ENCODE measurements at regions not wholly inside any gene's neighbourhood (a gene's known extent, or its start where the extent isn't known, plus 50 kb on each side); places are given as distances from the start of the nearest gene placed in this dataset.

DNA sequence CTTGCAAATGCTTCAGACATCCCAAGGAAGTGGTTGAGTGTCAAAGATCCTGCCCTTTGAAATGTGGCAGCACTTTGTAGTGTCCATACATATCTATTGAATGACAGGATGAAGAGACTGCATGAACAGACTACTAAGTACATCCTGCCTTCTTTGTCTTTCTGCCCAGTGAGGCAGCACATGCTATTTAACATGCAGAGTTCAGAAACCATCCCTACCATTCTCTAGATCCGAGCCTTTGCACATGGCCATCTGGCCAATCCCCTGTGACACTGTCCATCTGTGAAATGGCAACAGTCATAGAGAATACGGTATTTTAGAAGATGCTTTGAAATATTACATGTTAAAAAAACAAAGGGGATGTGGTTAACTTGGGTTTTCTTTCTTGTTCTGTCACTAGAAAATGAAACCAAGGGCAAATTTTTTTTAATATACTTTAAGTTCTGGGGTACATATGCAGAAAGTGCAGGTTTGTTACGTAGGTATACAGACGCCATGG lies 519.6 kb downstream of the NTRK3 start:
- no peak for DNase-seq (ENCODE audit: low read depth, low spot score)
- H3K36me3 ChIP-seq (ENCODE audit: control insufficient read depth, insufficient read depth, low read length), result no peaks in the 10 kb centered on the region
- 0 out of 2 replicates have a peak, but pooled peaks cover 1% of the 10 kb centered on the region for H3K4me1 ChIP-seq (ENCODE audit: control insufficient read depth, insufficient read depth, low read length)
- WGBS (ENCODE audit: insufficient coverage, insufficient read length), result no CpG with 5 or more reads among the region's 4 CpGs
- no peak overlapping the region for H3K27ac ChIP-seq (ENCODE audit: low read length)
- H3K27me3 ChIP-seq (ENCODE audit: control insufficient read depth, insufficient read depth, low read length), result no peaks in the 10 kb centered on the region
- no peaks in the 10 kb centered on the region for H3K9me3 ChIP-seq (ENCODE audit: control insufficient read depth, insufficient read depth, low read length)
- H3K4me3 ChIP-seq (ENCODE audit: low read length), result no peak overlapping the region

DNA sequence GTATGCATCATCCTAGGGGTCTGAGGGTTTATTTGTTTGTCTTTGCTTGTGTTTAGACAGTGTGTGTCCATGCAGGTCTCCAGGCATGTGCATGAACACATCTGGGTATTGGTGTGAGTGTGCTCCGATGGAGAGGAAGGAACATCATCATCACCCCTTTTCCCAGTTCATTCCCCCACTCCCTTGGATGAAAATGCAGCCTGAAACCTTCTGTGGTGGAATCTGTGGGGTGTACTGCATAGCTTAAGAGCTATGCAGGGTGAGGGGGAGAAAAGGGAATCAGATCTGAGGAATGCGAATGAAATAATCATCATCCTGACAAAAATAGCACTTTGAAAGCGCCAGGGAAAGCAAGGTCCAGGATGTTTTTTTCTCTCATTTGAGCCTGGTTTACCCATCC lies 520.1 kb downstream of the NTRK3 start:
- H3K4me3 ChIP-seq (ENCODE audit: low read length), result no peak overlapping the region
- H3K9me3 ChIP-seq (ENCODE audit: control insufficient read depth, insufficient read depth, low read length), result no peaks in the 10 kb centered on the region
- no peak overlapping the region for H3K27ac ChIP-seq (ENCODE audit: low read length)
- H3K27me3 ChIP-seq (ENCODE audit: control insufficient read depth, insufficient read depth, low read length), result no peaks in the 10 kb centered on the region
- H3K36me3 ChIP-seq (ENCODE audit: control insufficient read depth, insufficient read depth, low read length), result no peaks in the 10 kb centered on the region
- DNase-seq (ENCODE audit: low read depth, low spot score), result no peak
- WGBS (ENCODE audit: insufficient coverage, insufficient read length), result no CpG with 5 or more reads among the region's 3 CpGs
- 0 out of 2 replicates have a peak, but pooled peaks cover 1% of the 10 kb centered on the region for H3K4me1 ChIP-seq (ENCODE audit: control insufficient read depth, insufficient read depth, low read length)

DNA sequence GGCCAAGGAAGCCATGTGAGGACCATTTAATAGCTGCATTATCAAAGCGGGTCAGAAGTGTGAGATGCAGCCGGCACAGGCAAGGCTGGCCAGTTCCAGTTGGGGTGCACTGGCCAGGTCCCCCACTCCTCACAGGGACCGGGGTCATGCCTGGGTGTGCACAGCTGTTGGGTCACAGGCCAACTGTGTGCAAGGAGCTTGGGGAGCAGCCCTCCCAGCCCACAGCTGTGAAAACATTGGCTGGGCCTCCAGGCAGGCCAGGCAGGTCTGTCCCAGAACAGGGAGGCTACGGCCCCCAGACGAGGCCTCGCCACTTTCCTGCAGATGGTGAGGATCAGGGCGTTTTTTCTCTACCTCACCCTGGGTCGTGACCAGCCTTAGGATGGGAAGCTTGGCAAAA lies 521.0 kb downstream of the NTRK3 start:
- Histone ChIP-seq H3K27ac (ENCODE audit: low read length) (no peak overlapping the region), H3K9me3 (ENCODE audit: control insufficient read depth, insufficient read depth, low read length) (no peaks in the 10 kb centered on the region), H3K36me3 (ENCODE audit: control insufficient read depth, insufficient read depth, low read length) (no peaks in the 10 kb centered on the region), H3K4me3 (ENCODE audit: low read length) (no peak overlapping the region), H3K4me1 (ENCODE audit: control insufficient read depth, insufficient read depth, low read length) (0 out of 2 replicates have a peak, but pooled peaks cover 1% of the 10 kb centered on the region), H3K27me3 (ENCODE audit: control insufficient read depth, insufficient read depth, low read length) (no peaks in the 10 kb centered on the region)
- no peak for DNase-seq (ENCODE audit: low read depth, low spot score)
- no CpG with 5 or more reads among the region's 8 CpGs for WGBS (ENCODE audit: insufficient coverage, insufficient read length)

DNA sequence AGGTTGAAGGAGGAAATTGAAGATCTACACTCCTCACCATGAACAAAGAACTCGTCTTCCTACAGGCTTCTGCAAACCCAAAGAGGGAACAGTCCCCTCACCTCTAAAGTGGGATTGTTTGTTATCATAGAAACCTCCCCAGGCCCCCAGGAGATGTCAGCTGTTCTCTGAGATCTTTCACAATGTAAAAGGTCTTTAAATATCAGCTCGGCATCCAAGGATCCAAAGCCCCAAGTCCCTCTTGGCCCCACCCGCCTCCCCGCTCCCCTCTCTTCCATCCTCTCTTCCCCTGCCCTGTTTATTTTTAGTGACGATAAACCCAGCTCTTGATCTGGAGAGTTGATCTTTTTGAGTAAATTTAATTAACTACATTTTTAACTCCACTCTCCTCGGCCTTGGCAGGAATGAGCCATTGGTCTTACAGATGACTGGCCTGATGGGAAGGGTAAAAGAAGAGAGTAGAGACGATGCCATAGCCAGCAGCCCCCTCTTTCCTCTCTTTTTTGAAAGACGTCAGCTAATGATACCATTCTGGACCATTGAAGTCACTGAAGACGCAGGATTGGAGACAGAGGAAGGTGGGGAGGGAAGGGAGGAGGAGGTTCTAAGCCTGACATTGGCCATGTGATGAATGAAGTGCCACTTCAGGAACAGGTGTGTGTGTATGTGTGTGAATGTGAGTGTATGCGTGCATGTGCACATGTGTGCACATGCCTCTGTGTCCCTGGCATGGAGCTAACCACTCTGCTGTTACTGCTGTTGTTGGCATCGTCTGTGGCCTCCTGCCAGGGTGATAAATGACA lies 521.8 kb downstream of the NTRK3 start:
- Histone ChIP-seq H3K4me1 (ENCODE audit: control insufficient read depth, insufficient read depth, low read length) (0 out of 2 replicates have a peak, but pooled peaks cover 1% of the 10 kb centered on the region), H3K36me3 (ENCODE audit: control insufficient read depth, insufficient read depth, low read length) (no peaks in the 10 kb centered on the region), H3K4me3 (ENCODE audit: low read length) (no peak overlapping the region), H3K9me3 (ENCODE audit: control insufficient read depth, insufficient read depth, low read length) (no peaks in the 10 kb centered on the region), H3K27me3 (ENCODE audit: control insufficient read depth, insufficient read depth, low read length) (no peaks in the 10 kb centered on the region), H3K27ac (ENCODE audit: low read length) (no peak overlapping the region)
- DNase-seq (ENCODE audit: low read depth, low spot score), result no peak
- no CpG with 5 or more reads among the region's 11 CpGs for WGBS (ENCODE audit: insufficient coverage, insufficient read length)

DNA sequence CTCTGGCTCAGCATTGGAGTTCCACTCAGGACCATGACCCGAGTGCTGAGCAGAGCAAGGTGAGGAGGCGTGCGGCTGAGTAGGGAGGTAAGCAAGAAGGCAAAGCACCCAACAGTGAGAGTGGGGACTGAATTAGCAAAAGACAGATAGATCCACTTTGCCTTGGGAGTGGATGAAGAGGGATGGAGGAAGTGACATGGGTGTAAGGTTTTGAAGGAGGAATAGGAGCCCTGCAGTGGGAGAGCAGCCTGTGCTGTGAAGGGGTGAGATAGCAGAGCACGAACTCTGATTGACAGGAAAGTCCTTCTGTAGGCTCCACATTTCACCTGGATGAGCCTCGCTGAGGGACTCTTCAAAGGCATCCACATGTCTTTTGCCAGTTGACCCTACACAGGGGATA lies 522.6 kb downstream of the NTRK3 start:
- Histone ChIP-seq H3K27ac (ENCODE audit: low read length) (no peak overlapping the region), H3K36me3 (ENCODE audit: control insufficient read depth, insufficient read depth, low read length) (no peaks in the 10 kb centered on the region), H3K9me3 (ENCODE audit: control insufficient read depth, insufficient read depth, low read length) (no peaks in the 10 kb centered on the region), H3K4me1 (ENCODE audit: control insufficient read depth, insufficient read depth, low read length) (0 out of 2 replicates have a peak, but pooled peaks cover 1% of the 10 kb centered on the region), H3K4me3 (ENCODE audit: low read length) (no peak overlapping the region), H3K27me3 (ENCODE audit: control insufficient read depth, insufficient read depth, low read length) (no peaks in the 10 kb centered on the region)
- no CpG with 5 or more reads among the region's 5 CpGs for WGBS (ENCODE audit: insufficient coverage, insufficient read length)
- DNase-seq (ENCODE audit: low read depth, low spot score), result no peak

DNA sequence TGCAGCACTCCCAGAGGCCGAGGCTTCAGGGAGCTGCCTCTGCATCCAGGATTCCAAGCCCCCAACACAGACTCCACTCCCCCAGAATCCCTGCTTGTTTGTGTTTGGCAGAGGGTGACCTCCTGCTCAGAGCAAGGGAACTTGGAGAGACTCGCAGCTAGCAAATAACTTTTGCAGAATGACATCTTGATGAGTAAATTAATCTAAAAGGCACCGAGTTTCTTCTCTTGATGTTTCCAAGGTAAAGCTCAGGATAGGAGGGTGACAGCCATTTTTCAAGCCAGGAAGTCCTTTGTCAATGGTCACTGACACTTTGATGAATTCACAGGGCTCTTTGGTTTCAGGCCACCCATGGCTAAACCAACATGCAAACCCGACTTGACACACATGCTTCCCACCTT lies 523.0 kb downstream of the NTRK3 start:
- H3K36me3 ChIP-seq (ENCODE audit: control insufficient read depth, insufficient read depth, low read length), result no peaks in the 10 kb centered on the region
- no peaks in the 10 kb centered on the region for H3K9me3 ChIP-seq (ENCODE audit: control insufficient read depth, insufficient read depth, low read length)
- DNase-seq (ENCODE audit: low read depth, low spot score), result no peak
- H3K4me1 ChIP-seq (ENCODE audit: control insufficient read depth, insufficient read depth, low read length), result 0 out of 2 replicates have a peak, but pooled peaks cover 1% of the 10 kb centered on the region
- no CpG with 5 or more reads among the region's 4 CpGs for WGBS (ENCODE audit: insufficient coverage, insufficient read length)
- H3K27me3 ChIP-seq (ENCODE audit: control insufficient read depth, insufficient read depth, low read length), result no peaks in the 10 kb centered on the region
- H3K4me3 ChIP-seq (ENCODE audit: low read length), result no peak overlapping the region
- no peak overlapping the region for H3K27ac ChIP-seq (ENCODE audit: low read length)

DNA sequence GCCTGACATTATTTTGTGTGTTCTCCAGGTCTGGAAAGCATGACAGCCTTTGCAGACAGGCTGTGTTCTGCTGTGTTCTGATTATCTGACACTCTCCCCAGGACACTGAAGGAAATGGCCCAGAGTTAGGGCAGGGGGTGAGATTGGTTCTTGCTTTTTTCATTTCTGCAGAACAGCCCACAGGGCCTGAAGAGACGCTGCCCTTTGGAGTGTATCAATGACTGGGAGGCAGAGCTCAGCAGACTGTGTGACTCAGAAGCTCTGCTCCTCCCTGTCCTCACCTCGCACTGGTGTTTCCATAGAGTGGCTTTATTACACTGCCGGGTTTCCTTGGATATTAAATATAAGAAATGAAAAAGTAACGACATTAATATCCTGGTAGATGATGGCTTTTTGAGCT lies 523.6 kb downstream of the NTRK3 start:
- H3K27ac ChIP-seq (ENCODE audit: low read length), result no peak overlapping the region
- H3K4me1 ChIP-seq (ENCODE audit: control insufficient read depth, insufficient read depth, low read length), result 0 out of 2 replicates have a peak, but pooled peaks cover 1% of the 10 kb centered on the region
- no peaks in the 10 kb centered on the region for H3K36me3 ChIP-seq (ENCODE audit: control insufficient read depth, insufficient read depth, low read length)
- no peaks in the 10 kb centered on the region for H3K27me3 ChIP-seq (ENCODE audit: control insufficient read depth, insufficient read depth, low read length)
- no peaks in the 10 kb centered on the region for H3K9me3 ChIP-seq (ENCODE audit: control insufficient read depth, insufficient read depth, low read length)
- DNase-seq (ENCODE audit: low read depth, low spot score), result no peak
- no CpG with 5 or more reads among the region's 4 CpGs for WGBS (ENCODE audit: insufficient coverage, insufficient read length)
- H3K4me3 ChIP-seq (ENCODE audit: low read length), result no peak overlapping the region

DNA sequence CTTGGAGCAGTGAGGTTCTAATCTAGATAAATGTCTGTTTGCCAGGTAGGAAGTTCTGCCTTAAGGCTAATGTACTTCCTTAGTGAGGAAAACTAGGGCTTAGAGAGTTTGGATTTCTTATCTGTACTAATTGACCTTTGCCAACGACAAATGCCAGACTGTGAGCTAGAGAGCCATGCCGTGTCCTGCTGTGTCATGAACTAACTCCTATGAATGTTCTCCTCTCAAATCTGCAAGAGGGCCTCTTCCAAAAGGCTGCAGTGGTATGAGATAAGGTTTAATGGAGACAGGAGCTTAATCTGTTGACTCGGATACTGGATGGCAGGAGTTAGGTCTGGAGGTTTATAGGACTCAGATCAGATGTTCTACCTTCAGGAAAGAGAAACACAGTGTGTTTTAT lies 524.9 kb downstream of the NTRK3 start:
- Histone ChIP-seq H3K36me3 (ENCODE audit: control insufficient read depth, insufficient read depth, low read length) (no peaks in the 10 kb centered on the region), H3K4me3 (ENCODE audit: low read length) (no peak overlapping the region), H3K4me1 (ENCODE audit: control insufficient read depth, insufficient read depth, low read length) (0 out of 2 replicates have a peak, but pooled peaks cover 1% of the 10 kb centered on the region), H3K27me3 (ENCODE audit: control insufficient read depth, insufficient read depth, low read length) (no peaks in the 10 kb centered on the region), H3K27ac (ENCODE audit: low read length) (no peak overlapping the region), H3K9me3 (ENCODE audit: control insufficient read depth, insufficient read depth, low read length) (no peaks in the 10 kb centered on the region)
- WGBS (ENCODE audit: insufficient coverage, insufficient read length), result no CpG with 5 or more reads among the region's 3 CpGs
- no peak for DNase-seq (ENCODE audit: low read depth, low spot score)

DNA sequence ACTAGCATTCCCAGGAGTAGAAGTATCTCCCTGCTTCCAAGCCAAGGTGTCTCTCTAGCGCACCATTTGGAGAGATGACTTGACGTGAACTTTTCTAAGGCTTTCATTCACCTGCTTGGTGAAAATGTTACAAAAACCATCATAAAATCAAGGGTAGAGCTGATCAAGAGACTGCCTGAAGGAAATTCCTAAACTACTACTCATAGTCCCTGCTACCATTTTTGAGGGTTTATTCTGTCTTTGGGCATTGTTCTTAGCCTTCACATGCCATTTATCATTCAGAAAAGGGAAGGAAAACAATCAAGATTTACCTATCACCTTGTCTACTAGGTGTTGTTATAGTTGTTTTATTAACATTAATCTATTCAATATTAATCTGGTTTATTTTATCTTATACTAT lies 525.8 kb downstream of the NTRK3 start:
- DNase-seq (ENCODE audit: low read depth, low spot score), result no peak
- Histone ChIP-seq H3K27ac (ENCODE audit: low read length) (no peak overlapping the region), H3K4me3 (ENCODE audit: low read length) (no peak overlapping the region), H3K27me3 (ENCODE audit: control insufficient read depth, insufficient read depth, low read length) (no peaks in the 10 kb centered on the region), H3K4me1 (ENCODE audit: control insufficient read depth, insufficient read depth, low read length) (0 out of 2 replicates have a peak, but pooled peaks cover 1% of the 10 kb centered on the region), H3K36me3 (ENCODE audit: control insufficient read depth, insufficient read depth, low read length) (no peaks in the 10 kb centered on the region), H3K9me3 (ENCODE audit: control insufficient read depth, insufficient read depth, low read length) (no peaks in the 10 kb centered on the region)
- WGBS (ENCODE audit: insufficient coverage, insufficient read length), result no CpG with 5 or more reads among the region's 2 CpGs

DNA sequence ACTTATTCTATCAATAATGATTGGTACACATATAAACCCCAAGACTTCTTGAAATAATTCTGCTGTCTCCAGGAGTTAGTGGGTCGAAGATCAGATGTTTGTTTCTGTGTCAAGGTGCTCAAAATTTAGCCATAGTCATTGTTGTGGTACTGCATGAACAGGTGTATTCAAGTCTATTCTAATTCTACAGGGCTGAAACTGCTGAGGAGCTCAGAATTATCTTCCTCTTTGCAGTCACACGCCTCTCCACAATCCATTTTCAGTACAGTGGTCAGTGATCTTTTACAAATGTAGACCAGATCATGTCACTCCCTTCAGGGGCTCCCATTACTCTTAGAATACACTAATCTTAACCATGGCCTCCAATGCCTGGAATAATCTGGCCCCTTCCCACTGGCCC lies 527.5 kb downstream of the NTRK3 start:
- no CpG with 5 or more reads among the region's 2 CpGs for WGBS (ENCODE audit: insufficient coverage, insufficient read length)
- Histone ChIP-seq H3K9me3 (ENCODE audit: control insufficient read depth, insufficient read depth, low read length) (no peaks in the 10 kb centered on the region), H3K36me3 (ENCODE audit: control insufficient read depth, insufficient read depth, low read length) (no peaks in the 10 kb centered on the region), H3K4me3 (ENCODE audit: low read length) (no peak overlapping the region), H3K4me1 (ENCODE audit: control insufficient read depth, insufficient read depth, low read length) (0 out of 2 replicates have a peak, but pooled peaks cover 1% of the 10 kb centered on the region), H3K27ac (ENCODE audit: low read length) (no peak overlapping the region), H3K27me3 (ENCODE audit: control insufficient read depth, insufficient read depth, low read length) (no peaks in the 10 kb centered on the region)
- no peak for DNase-seq (ENCODE audit: low read depth, low spot score)
